ENCODE measurements at regions not wholly inside any gene's neighbourhood (a gene's known extent, or its start where the extent isn't known, plus 50 kb on each side); places are given as distances from the start of the nearest gene placed in this dataset.
"Not testable (repeated sequence)": the region's sequence is repeated elsewhere in the genome, so short reads cannot be mapped to it uniquely, and the experiment has no call there.

GRCh38 chr18:41099451-41099850 lies 855.6 kb upstream of the PIK3C3 start:
- DNase-seq = no peak

GRCh38 chr18:41096504-41096903 lies 858.5 kb upstream of the PIK3C3 start:
- no peak for DNase-seq

GRCh38 chr18:41077076-41077475 lies 878.0 kb upstream of the PIK3C3 start:
- DNase-seq = no peak

- no peak for DNase-seq
Observed at GRCh38 chr18:41075212-41075611, 879.8 kb upstream of the PIK3C3 start.

GRCh38 chr18:41073372-41073954 lies 881.6 kb upstream of the PIK3C3 start:
- no peak for DNase-seq

- no peak for DNase-seq
Observed at GRCh38 chr18:41072946-41073345, 882.1 kb upstream of the PIK3C3 start.

GRCh38 chr18:41071826-41072225 lies 883.2 kb upstream of the PIK3C3 start:
- no peak for DNase-seq

- no peak for DNase-seq
Observed at GRCh38 chr18:41069167-41069566, 885.9 kb upstream of the PIK3C3 start.

- no peak for DNase-seq
Observed at GRCh38 chr18:41064916-41065315, 890.1 kb upstream of the PIK3C3 start.

- no peak for DNase-seq
Observed at GRCh38 chr18:41060967-41061366, 894.1 kb upstream of the PIK3C3 start.

- DNase-seq = no peak
Observed at GRCh38 chr18:41059126-41059415, 896.0 kb upstream of the PIK3C3 start.

- DNase-seq = no peak
Observed at GRCh38 chr18:41058351-41059125, 896.5 kb upstream of the PIK3C3 start.

GRCh38 chr18:41052625-41053024 lies 902.4 kb upstream of the PIK3C3 start:
- no peak for DNase-seq

- not testable (repeated sequence) for DNase-seq
Observed at GRCh38 chr18:41046250-41046649, 908.8 kb upstream of the PIK3C3 start.

GRCh38 chr18:41043876-41044275 lies 911.2 kb upstream of the PIK3C3 start:
- no peak for DNase-seq

GRCh38 chr18:41042866-41043265 lies 912.2 kb upstream of the PIK3C3 start:
- DNase-seq = no peak

GRCh38 chr18:41038071-41038470 lies 917.0 kb upstream of the PIK3C3 start:
- DNase-seq = no peak

- DNase-seq = no peak
Observed at GRCh38 chr18:41036346-41036745, 918.7 kb upstream of the PIK3C3 start.

GRCh38 chr18:41034413-41034812 lies 920.6 kb upstream of the PIK3C3 start:
- DNase-seq = no peak

- DNase-seq = no peak
Observed at GRCh38 chr18:41025666-41026065, 929.4 kb upstream of the PIK3C3 start.

GRCh38 chr18:41024792-41025191 lies 930.2 kb upstream of the PIK3C3 start:
- DNase-seq = no peak

GRCh38 chr18:41022484-41022883 lies 932.5 kb upstream of the PIK3C3 start:
- DNase-seq = no peak

- DNase-seq = no peak
Observed at GRCh38 chr18:41021089-41021488, 933.9 kb upstream of the PIK3C3 start.

- DNase-seq = no peak
Observed at GRCh38 chr18:41012194-41012593, 942.8 kb upstream of the PIK3C3 start.

GRCh38 chr18:41009926-41010325 lies 945.1 kb upstream of the PIK3C3 start:
- no peak for DNase-seq

Measured in CD4-positive, alpha-beta T cell treated with Interleukin-17A for 1 hour (primary cell).